ENCODE measurements at regions not wholly inside any gene's neighbourhood (a gene's known extent, or its start where the extent isn't known, plus 50 kb on each side); places are given as distances from the start of the nearest gene placed in this dataset.

DNA sequence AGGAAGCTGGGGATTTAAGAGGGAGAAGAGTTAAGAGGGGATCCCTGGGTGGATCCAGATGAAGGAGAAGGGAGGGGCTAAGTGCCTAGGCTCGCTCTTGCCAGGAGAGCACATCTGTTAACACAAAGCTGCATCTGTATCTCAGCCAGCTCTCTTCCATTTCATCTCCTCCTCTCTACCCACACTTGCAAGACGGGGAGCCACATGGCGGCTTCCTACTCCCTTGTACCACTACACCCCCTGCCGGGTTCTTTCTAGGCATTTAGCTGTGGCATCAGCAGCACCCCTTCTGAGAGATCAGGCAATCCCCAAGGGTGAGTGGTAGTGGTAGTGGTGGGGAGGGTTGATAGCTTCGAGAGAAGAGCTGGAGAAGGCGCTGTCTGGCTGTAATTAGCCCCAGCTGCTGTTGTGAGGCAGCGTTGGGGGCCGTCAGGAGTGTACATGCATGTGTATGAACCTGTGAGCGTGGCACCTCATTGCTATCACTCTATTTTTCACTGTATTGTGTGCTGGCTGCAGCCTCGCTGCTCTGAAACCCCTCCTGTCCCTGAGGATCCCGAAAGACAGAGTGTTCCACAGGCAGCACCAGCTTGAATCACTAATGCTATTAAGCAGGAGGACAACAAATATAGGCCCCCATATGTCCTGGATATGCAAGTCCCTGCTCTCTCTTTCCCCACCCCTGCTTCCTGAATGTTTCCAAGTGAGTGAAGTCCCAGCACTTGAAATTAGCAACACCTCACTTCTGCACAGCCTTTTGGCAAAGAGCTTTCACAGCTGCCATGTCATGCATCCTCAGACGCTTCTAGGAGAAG lies 73.7 kb downstream of the RTL9 start:
- no peaks in the 10 kb centered on the region for H3K9me2 ChIP-seq (replicated peaks; ENCODE audit: control insufficient read depth, low read length)
- H3F3A ChIP-seq (ENCODE audit: control insufficient read depth, insufficient read depth): no peaks in the 10 kb centered on the region
- H3K4me1 ChIP-seq (ENCODE audit: control insufficient read depth, low read length): no peaks in the 10 kb centered on the region
- no peaks in the 10 kb centered on the region for H3K79me2 ChIP-seq (ENCODE audit: control insufficient read depth, low read length)
- no peaks in the 10 kb centered on the region for H3K27me3 ChIP-seq (ENCODE audit: control insufficient read depth, low read length)
- no peaks in the 10 kb centered on the region for H4K20me1 ChIP-seq (ENCODE audit: control insufficient read depth, insufficient read depth, low read depth, low read length)
- no peak overlapping the region for H3K27ac ChIP-seq (ENCODE audit: low read depth, low read length)
- no peak for TF ChIP-seq EZH2phosphoT487 (IDR thresholded peaks at IDR 0.05; ENCODE audit: borderline replicate concordance, low read length)
- TF ChIP-seq, protein P1, sequence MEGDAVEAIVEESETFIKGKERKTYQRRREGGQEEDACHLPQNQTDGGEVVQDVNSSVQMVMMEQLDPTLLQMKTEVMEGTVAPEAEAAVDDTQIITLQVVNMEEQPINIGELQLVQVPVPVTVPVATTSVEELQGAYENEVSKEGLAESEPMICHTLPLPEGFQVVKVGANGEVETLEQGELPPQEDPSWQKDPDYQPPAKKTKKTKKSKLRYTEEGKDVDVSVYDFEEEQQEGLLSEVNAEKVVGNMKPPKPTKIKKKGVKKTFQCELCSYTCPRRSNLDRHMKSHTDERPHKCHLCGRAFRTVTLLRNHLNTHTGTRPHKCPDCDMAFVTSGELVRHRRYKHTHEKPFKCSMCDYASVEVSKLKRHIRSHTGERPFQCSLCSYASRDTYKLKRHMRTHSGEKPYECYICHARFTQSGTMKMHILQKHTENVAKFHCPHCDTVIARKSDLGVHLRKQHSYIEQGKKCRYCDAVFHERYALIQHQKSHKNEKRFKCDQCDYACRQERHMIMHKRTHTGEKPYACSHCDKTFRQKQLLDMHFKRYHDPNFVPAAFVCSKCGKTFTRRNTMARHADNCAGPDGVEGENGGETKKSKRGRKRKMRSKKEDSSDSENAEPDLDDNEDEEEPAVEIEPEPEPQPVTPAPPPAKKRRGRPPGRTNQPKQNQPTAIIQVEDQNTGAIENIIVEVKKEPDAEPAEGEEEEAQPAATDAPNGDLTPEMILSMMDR (IDR thresholded peaks at IDR 0.05; ENCODE audit: low read depth, low read length, poor library complexity, severe bottlenecking): no peak
- no peaks in the 10 kb centered on the region for H3K9me3 ChIP-seq (ENCODE audit: control insufficient read depth, insufficient read depth, low read length)
- no peaks in the 10 kb centered on the region for H3K36me3 ChIP-seq (ENCODE audit: control insufficient read depth, low read length)
- H3K4me2 ChIP-seq (ENCODE audit: low read length): no peak overlapping the region
- no peak overlapping the region for H3K4me3 ChIP-seq (ENCODE audit: low read length)

DNA sequence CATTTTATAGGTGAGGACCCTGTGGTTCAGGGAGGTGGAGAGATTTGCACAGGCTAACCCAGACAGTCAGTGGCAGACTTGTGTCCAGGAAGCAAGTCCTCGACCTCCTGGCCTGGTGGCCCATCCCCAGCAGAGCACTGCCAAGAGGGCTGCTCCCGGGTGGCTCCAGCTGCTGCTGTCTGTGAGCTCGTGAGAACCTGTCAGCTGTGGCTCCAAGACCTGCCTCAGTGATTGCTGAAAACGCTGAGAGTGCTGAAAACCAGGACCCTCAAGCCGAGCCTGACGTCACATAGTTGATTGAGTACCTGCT lies 74.2 kb downstream of the RTL9 start:
- no peak for TF ChIP-seq EZH2phosphoT487 (IDR thresholded peaks at IDR 0.05; ENCODE audit: borderline replicate concordance, low read length)
- TF ChIP-seq, protein P1 (IDR thresholded peaks at IDR 0.05; ENCODE audit: low read depth, low read length, poor library complexity, severe bottlenecking): no peak
- no peak overlapping the region for H3K27ac ChIP-seq (ENCODE audit: low read depth, low read length)
- H3K9me2 ChIP-seq (replicated peaks; ENCODE audit: control insufficient read depth, low read length): no peaks in the 10 kb centered on the region
- H4K20me1 ChIP-seq (ENCODE audit: control insufficient read depth, insufficient read depth, low read depth, low read length): no peaks in the 10 kb centered on the region
- no peaks in the 10 kb centered on the region for H3K9me3 ChIP-seq (ENCODE audit: control insufficient read depth, insufficient read depth, low read length)
- no peaks in the 10 kb centered on the region for H3K36me3 ChIP-seq (ENCODE audit: control insufficient read depth, low read length)
- H3F3A ChIP-seq (ENCODE audit: control insufficient read depth, insufficient read depth): no peaks in the 10 kb centered on the region
- H3K4me3 ChIP-seq (ENCODE audit: low read length): no peak overlapping the region
- no peaks in the 10 kb centered on the region for H3K79me2 ChIP-seq (ENCODE audit: control insufficient read depth, low read length)
- no peaks in the 10 kb centered on the region for H3K27me3 ChIP-seq (ENCODE audit: control insufficient read depth, low read length)
- no peak overlapping the region for H3K4me2 ChIP-seq (ENCODE audit: low read length)
- H3K4me1 ChIP-seq (ENCODE audit: control insufficient read depth, low read length): no peaks in the 10 kb centered on the region

DNA sequence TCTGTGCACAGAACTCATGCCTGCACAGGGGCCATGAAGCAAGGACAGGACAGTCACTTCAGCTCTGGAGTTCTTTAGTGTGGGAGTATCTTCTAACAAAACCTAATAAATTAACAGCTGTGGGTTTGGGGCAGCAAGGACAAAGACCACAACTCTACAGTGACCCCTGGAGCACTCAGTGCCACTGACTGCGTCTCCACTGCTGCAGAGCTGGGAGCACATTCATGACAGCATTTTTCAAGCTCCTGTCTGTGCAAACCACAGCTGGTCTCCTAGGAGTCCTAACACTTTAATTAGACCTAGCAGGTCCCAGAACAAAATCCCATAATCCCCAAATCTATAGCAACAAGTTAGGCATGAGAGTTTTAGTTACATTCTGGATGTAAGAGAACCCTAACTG lies 76.5 kb downstream of the RTL9 start:
- Histone ChIP-seq H3K36me3 (ENCODE audit: control insufficient read depth, low read length) (no peaks in the 10 kb centered on the region), H3F3A (ENCODE audit: control insufficient read depth, insufficient read depth) (no peaks in the 10 kb centered on the region), H3K4me1 (ENCODE audit: control insufficient read depth, low read length) (no peaks in the 10 kb centered on the region), H4K20me1 (ENCODE audit: control insufficient read depth, insufficient read depth, low read depth, low read length) (no peaks in the 10 kb centered on the region), H3K4me3 (ENCODE audit: low read length) (no peak overlapping the region), H3K27me3 (ENCODE audit: control insufficient read depth, low read length) (no peaks in the 10 kb centered on the region), H3K79me2 (ENCODE audit: control insufficient read depth, low read length) (no peaks in the 10 kb centered on the region), H3K9me2 (replicated peaks; ENCODE audit: control insufficient read depth, low read length) (no peaks in the 10 kb centered on the region), H3K27ac (ENCODE audit: low read depth, low read length) (no peak overlapping the region), H3K9me3 (ENCODE audit: control insufficient read depth, insufficient read depth, low read length) (no peaks in the 10 kb centered on the region), H3K4me2 (ENCODE audit: low read length) (no peak overlapping the region)
- TF ChIP-seq EZH2phosphoT487 (IDR thresholded peaks at IDR 0.05; ENCODE audit: borderline replicate concordance, low read length): no peak
- TF ChIP-seq, protein P1 (IDR thresholded peaks at IDR 0.05; ENCODE audit: low read depth, low read length, poor library complexity, severe bottlenecking): no peak

All from DOHH2 (cell line).